ENCODE measurements at regions not wholly inside any gene's neighbourhood (a gene's known extent, or its start where the extent isn't known, plus 50 kb on each side); places are given as distances from the start of the nearest gene placed in this dataset.

DNA sequence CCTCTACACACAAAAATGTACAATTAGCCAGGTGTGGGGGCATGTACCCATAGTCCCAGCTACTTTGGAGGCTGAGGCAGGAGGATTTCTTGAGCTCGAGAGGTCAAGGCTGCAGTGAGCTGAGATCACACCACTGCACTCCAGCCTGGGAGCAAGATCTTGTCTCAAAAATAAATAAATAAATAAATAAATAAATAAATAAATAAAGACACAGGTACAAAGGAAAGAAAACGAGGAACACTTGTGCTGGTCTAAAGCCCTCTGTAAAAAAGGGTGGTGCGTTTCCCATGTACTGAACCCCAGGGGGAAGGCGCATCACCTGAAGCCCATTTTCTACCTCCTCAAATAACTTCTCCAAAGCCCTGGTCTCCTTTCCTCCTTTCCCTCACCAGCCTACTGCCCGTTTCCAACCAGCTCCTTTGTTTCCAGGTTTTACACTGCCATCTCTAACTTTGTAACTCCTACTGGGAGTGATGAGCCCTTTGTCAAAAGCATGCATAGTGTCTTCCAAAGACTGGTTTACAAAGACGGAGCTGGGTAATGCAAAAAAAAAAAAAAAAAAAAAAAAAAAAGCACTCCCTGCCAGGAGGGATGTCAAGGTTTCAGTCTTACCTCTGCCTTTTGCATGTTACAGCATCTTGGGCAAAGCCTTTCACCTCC lies 81.5 kb upstream of the SOX4 start:
- Histone ChIP-seq H3K4me3 (ENCODE audit: insufficient read depth, low read depth, low read length) (no peak overlapping the region), H4K20me1 (ENCODE audit: insufficient read depth, low read length) (no peaks in the 10 kb centered on the region), H3K27me3 (ENCODE audit: insufficient read depth, low read length) (no peaks in the 10 kb centered on the region), H3K4me2 (ENCODE audit: low read length) (no peak overlapping the region), H3K79me2 (ENCODE audit: insufficient read depth, low read length) (no peaks in the 10 kb centered on the region), H3K9me3 (ENCODE audit: insufficient read depth, low read depth, low read length) (no peaks in the 10 kb centered on the region), H3K27ac (ENCODE audit: low read depth, low read length) (no peak overlapping the region), H3K36me3 (ENCODE audit: insufficient read depth, low read length) (no peaks in the 10 kb centered on the region), H2AFZ (ENCODE audit: low read depth, low read length) (no peak overlapping the region), H3K4me1 (ENCODE audit: insufficient read depth, low read length) (no peaks in the 10 kb centered on the region), H3K9ac (ENCODE audit: low read length) (no peak overlapping the region)
- no peak for DNase-seq (ENCODE audit: low read depth)
- Mint-ChIP-seq H3K36me3 (ENCODE audit: low read depth, unreplicated experiment) (no peaks in the 10 kb centered on the region), H3K4me1 (ENCODE audit: low read depth, unreplicated experiment) (no peaks in the 10 kb centered on the region), H3K27me3 (ENCODE audit: low read depth, unreplicated experiment) (peaks cover 3% of the 10 kb centered on the region), H3K9me3 (ENCODE audit: unreplicated experiment) (no peaks in the 10 kb centered on the region), H3K27ac (ENCODE audit: unreplicated experiment) (no peak overlapping the region), H3K4me3 (ENCODE audit: unreplicated experiment) (no peak overlapping the region)
- no peak for FAIRE-seq
- TF ChIP-seq, protein P1, sequence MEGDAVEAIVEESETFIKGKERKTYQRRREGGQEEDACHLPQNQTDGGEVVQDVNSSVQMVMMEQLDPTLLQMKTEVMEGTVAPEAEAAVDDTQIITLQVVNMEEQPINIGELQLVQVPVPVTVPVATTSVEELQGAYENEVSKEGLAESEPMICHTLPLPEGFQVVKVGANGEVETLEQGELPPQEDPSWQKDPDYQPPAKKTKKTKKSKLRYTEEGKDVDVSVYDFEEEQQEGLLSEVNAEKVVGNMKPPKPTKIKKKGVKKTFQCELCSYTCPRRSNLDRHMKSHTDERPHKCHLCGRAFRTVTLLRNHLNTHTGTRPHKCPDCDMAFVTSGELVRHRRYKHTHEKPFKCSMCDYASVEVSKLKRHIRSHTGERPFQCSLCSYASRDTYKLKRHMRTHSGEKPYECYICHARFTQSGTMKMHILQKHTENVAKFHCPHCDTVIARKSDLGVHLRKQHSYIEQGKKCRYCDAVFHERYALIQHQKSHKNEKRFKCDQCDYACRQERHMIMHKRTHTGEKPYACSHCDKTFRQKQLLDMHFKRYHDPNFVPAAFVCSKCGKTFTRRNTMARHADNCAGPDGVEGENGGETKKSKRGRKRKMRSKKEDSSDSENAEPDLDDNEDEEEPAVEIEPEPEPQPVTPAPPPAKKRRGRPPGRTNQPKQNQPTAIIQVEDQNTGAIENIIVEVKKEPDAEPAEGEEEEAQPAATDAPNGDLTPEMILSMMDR (IDR thresholded peaks at IDR 0.05; ENCODE audit: insufficient read depth, low read depth, low read length) = no peak
- TF ChIP-seq EZH2 (IDR thresholded peaks at IDR 0.05; ENCODE audit: insufficient read depth, low read length) = no peak

DNA sequence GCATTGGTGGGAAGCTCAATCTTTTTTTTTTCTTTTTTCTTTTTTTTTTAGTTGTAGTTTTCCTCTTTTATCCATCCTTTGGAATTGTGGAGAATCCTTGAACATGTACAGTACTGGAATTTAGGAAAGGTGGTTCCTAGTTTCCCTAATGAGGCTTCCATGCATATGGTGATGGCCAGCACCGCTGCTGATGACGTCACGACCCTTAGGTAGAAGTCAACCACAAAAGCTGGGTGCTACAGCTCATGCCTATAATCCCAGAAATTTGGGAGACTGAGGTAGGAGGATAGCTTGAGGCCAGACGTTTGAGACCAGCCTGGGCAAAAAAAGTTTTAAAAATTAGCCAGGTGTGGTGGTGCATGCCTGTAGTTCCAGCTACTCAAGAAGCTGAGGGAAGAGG lies 79.3 kb upstream of the SOX4 start:
- H3K27me3 Mint-ChIP-seq (ENCODE audit: low read depth, unreplicated experiment) = peaks cover 3% of the 10 kb centered on the region
- H3K4me1 ChIP-seq (ENCODE audit: insufficient read depth, low read length) = no peaks in the 10 kb centered on the region
- H3K27ac ChIP-seq (ENCODE audit: low read depth, low read length) = no peak overlapping the region
- H3K4me3 Mint-ChIP-seq (ENCODE audit: unreplicated experiment) = no peak overlapping the region
- H3K9me3 Mint-ChIP-seq (ENCODE audit: unreplicated experiment) = no peaks in the 10 kb centered on the region
- peaks cover 2% of the 10 kb centered on the region for H3K36me3 Mint-ChIP-seq (ENCODE audit: low read depth, unreplicated experiment)
- no peaks in the 10 kb centered on the region for H3K4me1 Mint-ChIP-seq (ENCODE audit: low read depth, unreplicated experiment)
- no peak overlapping the region for H3K4me3 ChIP-seq (ENCODE audit: insufficient read depth, low read depth, low read length)
- no peaks in the 10 kb centered on the region for H3K27me3 ChIP-seq (ENCODE audit: insufficient read depth, low read length)
- H3K9ac ChIP-seq (ENCODE audit: low read length) = no peak overlapping the region
- no peak for TF ChIP-seq EZH2 (IDR thresholded peaks at IDR 0.05; ENCODE audit: insufficient read depth, low read length)
- TF ChIP-seq, protein P1 (IDR thresholded peaks at IDR 0.05; ENCODE audit: insufficient read depth, low read depth, low read length) = no peak
- no peak for FAIRE-seq
- no peaks in the 10 kb centered on the region for H3K79me2 ChIP-seq (ENCODE audit: insufficient read depth, low read length)
- no peak overlapping the region for H2AFZ ChIP-seq (ENCODE audit: low read depth, low read length)
- H4K20me1 ChIP-seq (ENCODE audit: insufficient read depth, low read length) = no peaks in the 10 kb centered on the region
- no peaks in the 10 kb centered on the region for H3K36me3 ChIP-seq (ENCODE audit: insufficient read depth, low read length)
- DNase-seq (ENCODE audit: low read depth) = no peak
- no peak overlapping the region for H3K27ac Mint-ChIP-seq (ENCODE audit: unreplicated experiment)
- H3K4me2 ChIP-seq (ENCODE audit: low read length) = no peak overlapping the region
- no peaks in the 10 kb centered on the region for H3K9me3 ChIP-seq (ENCODE audit: insufficient read depth, low read depth, low read length)

DNA sequence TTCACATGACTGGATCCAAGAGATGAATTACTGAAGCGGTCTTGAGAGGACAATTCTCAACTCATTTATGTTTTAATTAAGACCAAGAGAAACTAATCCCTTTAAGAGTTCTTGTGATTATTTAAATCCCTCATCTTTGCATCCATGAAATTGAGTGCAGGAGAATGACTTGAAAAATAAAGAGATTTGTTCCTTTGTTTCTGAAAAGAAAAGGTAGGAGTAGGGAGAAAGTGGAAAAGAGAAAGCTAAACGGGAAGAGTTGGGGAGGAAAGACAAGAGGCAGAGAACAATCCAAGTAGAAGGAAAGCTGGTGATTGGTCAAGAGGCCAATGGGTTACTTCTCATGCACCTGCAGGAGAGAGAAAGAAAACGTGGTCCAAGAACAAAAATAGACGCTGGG lies 75.2 kb upstream of the SOX4 start:
- H3K9me3 ChIP-seq (ENCODE audit: insufficient read depth, low read depth, low read length) = no peaks in the 10 kb centered on the region
- H3K4me2 ChIP-seq (ENCODE audit: low read length) = no peak overlapping the region
- no peak for TF ChIP-seq EZH2 (IDR thresholded peaks at IDR 0.05; ENCODE audit: insufficient read depth, low read length)
- TF ChIP-seq, protein P1 (IDR thresholded peaks at IDR 0.05; ENCODE audit: insufficient read depth, low read depth, low read length) = no peak
- H3K27me3 Mint-ChIP-seq (ENCODE audit: low read depth, unreplicated experiment) = peaks cover 2% of the 10 kb centered on the region
- no peaks in the 10 kb centered on the region for H3K79me2 ChIP-seq (ENCODE audit: insufficient read depth, low read length)
- no peak overlapping the region for H3K27ac ChIP-seq (ENCODE audit: low read depth, low read length)
- no peak overlapping the region for H3K4me3 ChIP-seq (ENCODE audit: insufficient read depth, low read depth, low read length)
- no peak overlapping the region for H2AFZ ChIP-seq (ENCODE audit: low read depth, low read length)
- no peaks in the 10 kb centered on the region for H3K9me3 Mint-ChIP-seq (ENCODE audit: unreplicated experiment)
- H3K36me3 ChIP-seq (ENCODE audit: insufficient read depth, low read length) = no peaks in the 10 kb centered on the region
- FAIRE-seq (no peak), DNase-seq (ENCODE audit: low read depth) (no peak)
- peaks cover 2% of the 10 kb centered on the region for H3K36me3 Mint-ChIP-seq (ENCODE audit: low read depth, unreplicated experiment)
- H3K4me1 Mint-ChIP-seq (ENCODE audit: low read depth, unreplicated experiment) = no peaks in the 10 kb centered on the region
- H3K27ac Mint-ChIP-seq (ENCODE audit: unreplicated experiment) = no peak overlapping the region
- H3K4me3 Mint-ChIP-seq (ENCODE audit: unreplicated experiment) = no peak overlapping the region
- H3K9ac ChIP-seq (ENCODE audit: low read length) = no peak overlapping the region
- H3K27me3 ChIP-seq (ENCODE audit: insufficient read depth, low read length) = no peaks in the 10 kb centered on the region
- H4K20me1 ChIP-seq (ENCODE audit: insufficient read depth, low read length) = no peaks in the 10 kb centered on the region
- H3K4me1 ChIP-seq (ENCODE audit: insufficient read depth, low read length) = no peaks in the 10 kb centered on the region

All from astrocyte (in vitro differentiated cells and primary cell).